Cardiac muscle cell (in vitro differentiated cells and primary cell): ENCODE measurements at regions not wholly inside any gene's neighbourhood (a gene's known extent, or its start where the extent isn't known, plus 50 kb on each side); places are given as distances from the start of the nearest gene placed in this dataset.

Source experiments
- DNase-seq, 2 donors: peaks; one replicate each; pipeline versions ENCODE4 v3.0.0 to v3.0.0-alpha.2; 2010 to 2017; ENCODE audit warnings: low read depth in 1 of 2, low spot score in 1 of 2
- H3K27ac ChIP-seq: fragments of 200-600 bp; sonication (generic); 2 replicates; pipeline ENCODE4 v1.5.1; 2016
- H3K27me3 ChIP-seq: fragments of 200-600 bp; sonication (generic); 2 replicates; pipeline ENCODE4 v1.6.0; 2016; ENCODE audit warnings: control low read depth
- H3K36me3 ChIP-seq: fragments of 200-600 bp; sonication (generic); 2 replicates; pipeline ENCODE4 v1.5.1; 2016; ENCODE audit warnings: control low read depth
- H3K4me1 ChIP-seq: fragments of 200-600 bp; sonication (generic); 2 replicates; pipeline ENCODE4 v1.8.1; 2017; ENCODE audit warnings: low read depth, mild to moderate bottlenecking, mixed run types
- H3K4me3 ChIP-seq: fragments of 200-600 bp; sonication (generic); 2 replicates; pipeline ENCODE4 v1.5.1; 2016; ENCODE audit warnings: mild to moderate bottlenecking
- H3K9me3 ChIP-seq: fragments of 200-600 bp; sonication (generic); 2 replicates; pipeline ENCODE4 v1.5.1; 2017; ENCODE audit warnings: low read depth, mild to moderate bottlenecking, control low read depth
- CTCF ChIP-seq: IDR thresholded peaks from 2 replicates; pipeline ENCODE4 v1.5.1; 2012; ENCODE audit warnings: low read depth, mild to moderate bottlenecking, low read length

- Histone ChIP-seq H3K9me3 (no peaks in the 10 kb centered on the region), H3K4me3 (no peak overlapping the region), H3K27me3 (no peaks in the 10 kb centered on the region), H3K27ac (no peak overlapping the region), H3K4me1 (no peaks in the 10 kb centered on the region), H3K36me3 (no peaks in the 10 kb centered on the region)
- no peak for TF ChIP-seq CTCF
- peak in 1 of 2 donors; percentile 78 for DNase-seq
These were observed 122.2 kb upstream of the ADGRL4 start for GRCh38 chr1:79128722-79129121.

- DNase-seq = no peak
- Histone ChIP-seq H3K27me3 (no peaks in the 10 kb centered on the region), H3K4me3 (no peak overlapping the region), H3K9me3 (no peaks in the 10 kb centered on the region), H3K27ac (no peak overlapping the region), H3K36me3 (no peaks in the 10 kb centered on the region), H3K4me1 (no peaks in the 10 kb centered on the region)
- TF ChIP-seq CTCF = no peak
These were observed 118.2 kb upstream of the ADGRL4 start for GRCh38 chr1:79124756-79125155.

- no peak overlapping the region for H3K27ac ChIP-seq
- no peak overlapping the region for H3K4me3 ChIP-seq
- no peak for TF ChIP-seq CTCF
- H3K27me3 ChIP-seq = no peaks in the 10 kb centered on the region
- DNase-seq = no peak
- no peaks in the 10 kb centered on the region for H3K4me1 ChIP-seq
- no peaks in the 10 kb centered on the region for H3K36me3 ChIP-seq
- H3K9me3 ChIP-seq = no peaks in the 10 kb centered on the region
These were observed 116.0 kb upstream of the ADGRL4 start for GRCh38 chr1:79122521-79122920.

- peak in 1 of 2 donors; percentile 45 for DNase-seq
- Histone ChIP-seq H3K27me3 (no peaks in the 10 kb centered on the region), H3K9me3 (no peaks in the 10 kb centered on the region), H3K27ac (no peak overlapping the region), H3K4me1 (no peaks in the 10 kb centered on the region), H3K4me3 (no peak overlapping the region), H3K36me3 (no peaks in the 10 kb centered on the region)
- no peak for TF ChIP-seq CTCF
These were observed 110.8 kb upstream of the ADGRL4 start for GRCh38 chr1:79117376-79117775.

GRCh38 chr1:79113836-79114235, 107.3 kb upstream of the ADGRL4 start:
- Histone ChIP-seq H3K4me3 (no peak overlapping the region), H3K4me1 (no peaks in the 10 kb centered on the region)
- DNase-seq = no peak

More at GRCh38 chr1:79113836-79114235, 107.3 kb upstream of the ADGRL4 start:
- no peak overlapping the region for H3K27ac ChIP-seq
- H3K9me3 ChIP-seq = no peaks in the 10 kb centered on the region
- no peaks in the 10 kb centered on the region for H3K36me3 ChIP-seq
- no peaks in the 10 kb centered on the region for H3K27me3 ChIP-seq
- TF ChIP-seq CTCF = no peak
